Inflammatory macrophage treated with lipopolysaccharide for 1 hour (primary cell): ENCODE measurements at regions not wholly inside any gene's neighbourhood (a gene's known extent, or its start where the extent isn't known, plus 50 kb on each side); places are given as distances from the start of the nearest gene placed in this dataset.

Experiments used
- DNase-seq, 2 donors: peaks; one replicate each; pipeline ENCODE4 v3.0.0-alpha.2; 2020 to 2022

GRCh38 chr15:91476861-91477260 is 376.6 kb upstream of the SLCO3A1 start:
- no peak for DNase-seq

GRCh38 chr15:91478717-91479191 is 374.8 kb upstream of the SLCO3A1 start:
- no peak for DNase-seq

GRCh38 chr15:91480426-91480825 is 373.1 kb upstream of the SLCO3A1 start:
- no peak for DNase-seq

- no peak for DNase-seq
Measured at GRCh38 chr15:91482799-91483198, 370.7 kb upstream of the SLCO3A1 start.

- DNase-seq, result no peak
Measured at GRCh38 chr15:91484141-91484540, 369.4 kb upstream of the SLCO3A1 start.

GRCh38 chr15:91488452-91488851 is 365.1 kb upstream of the SLCO3A1 start:
- no peak for DNase-seq

GRCh38 chr15:91490211-91490610 is 363.3 kb upstream of the SLCO3A1 start:
- DNase-seq, result no peak

- no peak for DNase-seq
Measured at GRCh38 chr15:91491101-91491950, 362.2 kb upstream of the SLCO3A1 start.

GRCh38 chr15:91496754-91497691 is 356.5 kb upstream of the SLCO3A1 start:
- no peak for DNase-seq

GRCh38 chr15:91498046-91498748 is 355.3 kb upstream of the SLCO3A1 start:
- no peak for DNase-seq

- DNase-seq, result no peak
Measured at GRCh38 chr15:91498749-91499062, 354.8 kb upstream of the SLCO3A1 start.

GRCh38 chr15:91499774-91500383 is 353.6 kb upstream of the SLCO3A1 start:
- no peak for DNase-seq

GRCh38 chr15:91508633-91509032 is 344.9 kb upstream of the SLCO3A1 start:
- DNase-seq, result no peak

- DNase-seq, result no peak
Measured at GRCh38 chr15:91514147-91514546, 339.4 kb upstream of the SLCO3A1 start.

- DNase-seq, result peak; percentile 35 to 45
Measured at GRCh38 chr15:91515188-91515754, 338.2 kb upstream of the SLCO3A1 start.

- DNase-seq, result no peak
Measured at GRCh38 chr15:91516866-91517265, 336.6 kb upstream of the SLCO3A1 start.

GRCh38 chr15:91517491-91518200 is 335.9 kb upstream of the SLCO3A1 start:
- peak; percentile 13 to 29 for DNase-seq

GRCh38 chr15:91520850-91521249 is 332.7 kb upstream of the SLCO3A1 start:
- DNase-seq, result no peak

- DNase-seq, result no peak
Measured at GRCh38 chr15:91521548-91521947, 332.0 kb upstream of the SLCO3A1 start.

- no peak for DNase-seq
Measured at GRCh38 chr15:91521996-91522395, 331.5 kb upstream of the SLCO3A1 start.

- DNase-seq, result no peak
Measured at GRCh38 chr15:91522605-91523332, 330.7 kb upstream of the SLCO3A1 start.
